T47D (cell line): ENCODE measurements at regions not wholly inside any gene's neighbourhood (a gene's known extent, or its start where the extent isn't known, plus 50 kb on each side); places are given as distances from the start of the nearest gene placed in this dataset.

Source experiments
- DNase-seq, 2 experiments: peaks; one replicate each; pipeline versions ENCODE4 v3.0.0 to v3.0.0-alpha.2; 2011 to 2012; ENCODE audit warnings: low read depth in 1 of 2, low spot score in 1 of 2
- JUND ChIP-seq: IDR thresholded peaks from 2 replicates; pipeline ENCODE4 v1.6.1; 2012; ENCODE audit warnings: low read depth
- in situ Hi-C: cut with HindIII; loops from 2 replicates; pipeline ENCODE4 v1.10.0; 2016; ENCODE audit warnings: low sequenced_read_pairs, low pct_unique_long_range_greater_than_20kb

GRCh38 chr2:42863751-42864150, 71.4 kb upstream of the HAAO start:
- in situ Hi-C loops = no loop called here
- no peak for TF ChIP-seq JUND
- no peak for DNase-seq

- in situ Hi-C loops = no loop called here
- no peak for DNase-seq
- TF ChIP-seq JUND = no peak
Observed at GRCh38 chr2:42863320-42863719, 70.9 kb upstream of the HAAO start.

DNA sequence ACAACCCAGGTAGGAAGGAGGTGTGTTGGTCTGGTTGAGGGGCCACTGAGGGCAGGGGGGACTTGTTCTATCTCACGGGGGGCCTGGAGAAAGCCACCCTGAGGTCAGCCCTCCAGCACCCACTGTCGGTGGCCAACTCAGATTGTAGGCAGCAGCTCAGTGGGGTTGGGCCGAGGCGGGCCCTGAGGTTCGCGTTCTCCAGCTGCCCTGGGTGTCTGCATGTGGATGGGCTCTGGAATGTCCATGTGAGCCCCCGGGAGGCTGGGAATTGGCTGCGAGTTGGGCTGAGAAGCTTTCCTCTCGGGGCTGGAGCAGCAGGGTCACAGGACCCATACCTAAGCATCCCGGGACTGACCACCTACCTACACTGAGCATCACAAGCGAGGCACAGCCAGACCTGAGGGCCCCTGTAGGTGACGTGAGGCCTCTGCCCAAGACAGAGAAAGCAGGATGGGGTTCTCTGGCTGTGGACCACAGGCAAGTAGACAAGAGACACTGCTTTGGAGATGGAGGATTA, 70.3 kb upstream of the HAAO start:
- DNase-seq = no peak
- no peak for TF ChIP-seq JUND
- in situ Hi-C loops = no loop called here

- no peak for TF ChIP-seq JUND
Observed at GRCh38 chr2:42861321-42861720, 68.9 kb upstream of the HAAO start.

DNA sequence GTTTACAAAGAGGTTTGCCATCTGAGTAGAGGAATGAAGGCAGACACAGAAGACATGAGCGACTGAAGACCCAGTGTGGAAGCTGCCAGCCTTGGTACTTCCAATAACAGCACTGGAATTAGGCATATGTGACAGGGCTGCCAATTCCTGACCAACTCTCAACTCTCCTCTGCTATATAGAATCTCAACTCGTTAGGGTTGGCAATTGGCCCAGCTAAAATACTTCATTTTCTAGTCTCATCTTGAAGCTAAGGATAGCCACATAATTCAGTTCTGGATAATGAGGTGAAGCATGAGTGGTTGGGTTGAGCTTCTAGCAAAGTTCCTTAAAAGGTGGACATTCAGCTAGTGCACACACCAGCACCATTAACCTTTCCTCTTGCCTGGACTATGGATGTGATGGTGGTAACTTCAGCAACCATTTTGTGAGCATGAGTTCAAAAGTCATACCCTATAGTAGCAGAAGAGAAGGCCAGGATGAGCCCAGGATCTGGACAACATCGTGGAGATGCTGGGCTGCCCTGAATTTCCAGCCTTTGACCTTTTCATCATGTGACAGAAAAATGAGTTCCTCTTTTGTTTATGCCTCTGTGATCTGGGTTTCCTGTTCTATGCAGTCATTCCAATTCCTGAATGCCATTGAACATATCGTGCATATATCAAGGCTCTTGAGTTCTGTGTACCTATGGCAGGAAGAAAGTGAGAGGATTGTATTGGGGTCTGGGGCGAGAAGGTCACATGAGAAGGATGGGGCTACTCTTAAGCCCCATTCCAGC, 68.1 kb upstream of the HAAO start:
- TF ChIP-seq JUND = no peak
- DNase-seq = no peak
- in situ Hi-C loops = no loop called here

More at GRCh38 chr2:42861321-42861720, 68.9 kb upstream of the HAAO start:
- DNase-seq = no peak
- in situ Hi-C loops = no loop called here

GRCh38 chr2:42859791-42860190, 67.4 kb upstream of the HAAO start:
- in situ Hi-C loops = no loop called here
- DNase-seq = no peak
- TF ChIP-seq JUND = no peak

- peak; percentile 9 to 70 for DNase-seq
- in situ Hi-C loops = no loop called here
- TF ChIP-seq JUND = no peak
Observed at GRCh38 chr2:42859006-42859552, 66.7 kb upstream of the HAAO start.

DNA sequence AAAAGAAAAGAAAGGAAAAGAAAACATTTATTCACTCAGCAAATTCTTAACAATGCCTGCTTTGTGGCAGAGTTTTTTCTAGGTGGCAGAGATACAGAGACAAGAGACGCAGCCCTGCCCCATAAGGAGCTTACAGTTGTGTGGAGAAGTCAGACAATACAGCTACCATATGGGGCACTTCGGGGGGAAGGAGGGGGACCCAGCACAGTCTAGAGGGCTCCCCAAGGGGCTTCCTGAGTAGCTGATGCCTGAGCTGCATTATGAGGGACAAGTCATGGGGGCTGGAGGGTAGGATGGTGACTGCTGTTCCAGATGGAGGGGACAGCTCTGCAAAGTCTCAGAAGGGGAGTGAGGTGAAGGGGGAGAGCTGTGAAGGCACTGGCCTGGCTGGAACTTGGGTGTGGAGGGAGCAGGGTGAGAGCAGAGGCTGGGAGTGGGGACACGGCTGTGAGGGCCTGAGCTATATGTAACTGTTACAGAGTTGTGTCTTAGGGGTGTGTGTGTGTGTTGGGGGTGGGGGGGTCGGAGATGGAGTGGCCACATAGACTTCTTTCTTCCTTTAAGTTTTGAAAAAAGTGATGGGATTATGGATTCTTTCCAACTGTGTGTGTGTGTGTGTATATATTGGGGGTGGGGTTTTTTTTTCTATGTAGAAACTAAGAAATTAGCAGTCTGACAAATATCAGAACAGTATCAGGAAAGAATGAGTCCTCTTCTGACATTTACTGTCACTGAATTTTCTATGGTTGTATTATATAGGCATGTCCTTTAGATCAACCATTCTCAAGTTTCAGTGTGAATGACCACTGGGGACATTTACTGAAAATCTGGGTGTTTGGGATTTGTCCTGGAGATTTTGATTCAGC, 66.0 kb upstream of the HAAO start:
- TF ChIP-seq JUND = no peak
- no peak for DNase-seq
- in situ Hi-C loops = no loop called here

- no peak for TF ChIP-seq JUND
- in situ Hi-C loops = no loop called here
- DNase-seq = no peak
Observed at GRCh38 chr2:42856891-42857632, 64.7 kb upstream of the HAAO start.

- in situ Hi-C loops = no loop called here
- TF ChIP-seq JUND = no peak
- DNase-seq = no peak
Observed at GRCh38 chr2:42856106-42856860, 63.9 kb upstream of the HAAO start.

- no peak for DNase-seq
- no peak for TF ChIP-seq JUND
- in situ Hi-C loops = no loop called here
Observed at GRCh38 chr2:42855221-42855970, 63.0 kb upstream of the HAAO start.
